OCI-LY7 (cell line): ENCODE measurements at regions not wholly inside any gene's neighbourhood (a gene's known extent, or its start where the extent isn't known, plus 50 kb on each side); places are given as distances from the start of the nearest gene placed in this dataset.

Source experiments
- BruUV-seq: library from RNA; stranded (reverse); fragments of 400-500 nt; replicated peaks from 2 replicates; lab custom pipeline; 2021; lab: Mats Ljungman, UMichigan
- CTCF ChIA-PET: fragments of 300-600 bp; sonication (Branson Sonifier 250); formaldehyde crosslinking; loops from one replicate; lab custom pipeline; 2022; ENCODE audit warnings: antibody characterized with exemption; ENCODE audit not compliant: unreplicated experiment; lab: Charles Lee
- POLR2A ChIA-PET: fragments of 300-600 bp; sonication (Branson Sonifier 250); formaldehyde crosslinking; loops from one replicate; lab custom pipeline; 2022; ENCODE audit warnings: antibody characterized with exemption; lab: Charles Lee
- DNase-seq: peaks from one replicate; pipeline ENCODE4 v3.0.0-alpha.2; 2015; ENCODE audit warnings: low spot score
- H2AFZ ChIP-seq: fragments of 200-600 bp; sonication (generic), shearing (Covaris generic); 2 replicates; pipeline ENCODE4 v1.6.1; 2014; ENCODE audit warnings: mild to moderate bottlenecking, antibody characterized with exemption, low read length, moderate library complexity
- H3K27ac ChIP-seq: fragments of 200-600 bp; sonication (generic); 2 replicates; pipeline ENCODE4 v1.5.1; 2014; ENCODE audit warnings: mixed run types, low read depth, mild to moderate bottlenecking, moderate library complexity, low read length, inconsistent platforms; ENCODE audit not compliant: poor library complexity, severe bottlenecking
- H3K36me3 ChIP-seq: fragments of 200-600 bp; sonication (generic); 2 replicates; pipeline ENCODE4 v1.6.1; 2014; ENCODE audit warnings: mild to moderate bottlenecking, antibody characterized with exemption, low read length, moderate library complexity, mixed read lengths; ENCODE audit not compliant: insufficient read depth
- H3K4me1 ChIP-seq: fragments of 200-600 bp; sonication (generic); 2 replicates; pipeline ENCODE4 v1.5.1; 2014; ENCODE audit warnings: mild to moderate bottlenecking, low read length; ENCODE audit not compliant: insufficient read depth, poor library complexity, severe bottlenecking
- H3K4me2 ChIP-seq: fragments of 200-600 bp; sonication (generic); 2 replicates; pipeline ENCODE4 v1.6.1; 2014; ENCODE audit warnings: mild to moderate bottlenecking, low read length
- H3K4me3 ChIP-seq: fragments of 200-600 bp; sonication (generic); 2 replicates; pipeline ENCODE4 v1.5.1; 2014; ENCODE audit warnings: mild to moderate bottlenecking, low read depth, low read length; ENCODE audit not compliant: poor library complexity, severe bottlenecking
- H3K79me2 ChIP-seq: fragments of 200-600 bp; sonication (generic); 2 replicates; pipeline ENCODE4 v1.6.1; 2016; ENCODE audit warnings: low read depth, mild to moderate bottlenecking, low read length, moderate library complexity, mixed read lengths; ENCODE audit not compliant: insufficient read depth
- H3K9me2 ChIP-seq: fragments of 200-600 bp; sonication (generic); 2 replicates; pipeline ENCODE4 v1.6.1; 2016; ENCODE audit warnings: mild to moderate bottlenecking, low read length, mixed read lengths; ENCODE audit not compliant: insufficient read depth
- H3K9me3 ChIP-seq: fragments of 200-600 bp; sonication (generic); 2 replicates; pipeline ENCODE4 v1.6.1; 2014; ENCODE audit warnings: mild to moderate bottlenecking, mixed run types, low read length, mixed read lengths
- H4K20me1 ChIP-seq: fragments of 200-600 bp; sonication (generic); 2 replicates; pipeline ENCODE4 v1.6.1; 2014; ENCODE audit warnings: mild to moderate bottlenecking, antibody characterized with exemption, low read length, moderate library complexity, mixed read lengths; ENCODE audit not compliant: insufficient read depth
- CTCF ChIP-seq: fragments of 200-600 bp; sonication (generic); conservative IDR thresholded peaks from 2 replicates; pipeline ENCODE4 v1.5.1; 2014; ENCODE audit warnings: mild to moderate bottlenecking, antibody characterized with exemption, low read length, moderate library complexity, mixed read lengths
- EZH2phosphoT487 ChIP-seq: fragments of 200-600 bp; sonication (generic); IDR thresholded peaks from 2 replicates; pipeline ENCODE4 v1.6.1; 2018; ENCODE audit warnings: low read depth, borderline replicate concordance, mild to moderate bottlenecking, mixed run types, antibody characterized with exemption, low read length, moderate library complexity, mixed read lengths
- intact Hi-C: fragments of 100-400 bp; cut with micrococcal nuclease; formaldehyde crosslinking; loops from one replicate; pipeline ENCODE4 v1.10.0; 2022; ENCODE audit not compliant: unreplicated experiment

GRCh38 chr22:48706934-48707762 is 1120.5 kb downstream of the BRD1 start:
- POLR2A ChIA-PET: no interaction called here
- CTCF ChIA-PET: no interaction called here

GRCh38 chr22:48705917-48706605 is 1121.6 kb downstream of the BRD1 start:
- no peaks in the 10 kb centered on the region for H3K79me2 ChIP-seq
- no peak overlapping the region for H3K27ac ChIP-seq
- ChIA-PET POLR2A (no interaction called here), CTCF (no interaction called here)
- H3K9me3 ChIP-seq: no peaks in the 10 kb centered on the region
- H3K4me3 ChIP-seq: no peak overlapping the region
- H3K4me1 ChIP-seq: no peaks in the 10 kb centered on the region
- no peaks in the 10 kb centered on the region for H4K20me1 ChIP-seq
- H3K4me2 ChIP-seq: no peak overlapping the region
- no peak for DNase-seq
- no peak for TF ChIP-seq EZH2phosphoT487
- TF ChIP-seq CTCF: no peak
- H3K9me2 ChIP-seq: no peaks in the 10 kb centered on the region
- intact Hi-C loops: no loop called here
- no peaks in the 10 kb centered on the region for H3K36me3 ChIP-seq
- no peak overlapping the region for H2AFZ ChIP-seq
- no TSS peak for BruUV-seq

More at GRCh38 chr22:48706934-48707762, 1120.5 kb downstream of the BRD1 start:
- no peaks in the 10 kb centered on the region for H4K20me1 ChIP-seq
- no peak overlapping the region for H2AFZ ChIP-seq
- no peaks in the 10 kb centered on the region for H3K36me3 ChIP-seq
- no peak overlapping the region for H3K4me2 ChIP-seq
- intact Hi-C loops: no loop called here
- no peak overlapping the region for H3K4me3 ChIP-seq
- H3K79me2 ChIP-seq: no peaks in the 10 kb centered on the region
- no peaks in the 10 kb centered on the region for H3K9me2 ChIP-seq
- BruUV-seq: no TSS peak
- no peaks in the 10 kb centered on the region for H3K9me3 ChIP-seq
- no peak for TF ChIP-seq EZH2phosphoT487
- TF ChIP-seq CTCF: no peak
- DNase-seq: no peak
- no peaks in the 10 kb centered on the region for H3K4me1 ChIP-seq
- H3K27ac ChIP-seq: no peak overlapping the region
